ENCODE measurements at regions not wholly inside any gene's neighbourhood (a gene's known extent, or its start where the extent isn't known, plus 50 kb on each side); places are given as distances from the start of the nearest gene placed in this dataset.
"Not testable (repeated sequence)": the region's sequence is repeated elsewhere in the genome, so short reads cannot be mapped to it uniquely, and the experiment has no call there.

DNA sequence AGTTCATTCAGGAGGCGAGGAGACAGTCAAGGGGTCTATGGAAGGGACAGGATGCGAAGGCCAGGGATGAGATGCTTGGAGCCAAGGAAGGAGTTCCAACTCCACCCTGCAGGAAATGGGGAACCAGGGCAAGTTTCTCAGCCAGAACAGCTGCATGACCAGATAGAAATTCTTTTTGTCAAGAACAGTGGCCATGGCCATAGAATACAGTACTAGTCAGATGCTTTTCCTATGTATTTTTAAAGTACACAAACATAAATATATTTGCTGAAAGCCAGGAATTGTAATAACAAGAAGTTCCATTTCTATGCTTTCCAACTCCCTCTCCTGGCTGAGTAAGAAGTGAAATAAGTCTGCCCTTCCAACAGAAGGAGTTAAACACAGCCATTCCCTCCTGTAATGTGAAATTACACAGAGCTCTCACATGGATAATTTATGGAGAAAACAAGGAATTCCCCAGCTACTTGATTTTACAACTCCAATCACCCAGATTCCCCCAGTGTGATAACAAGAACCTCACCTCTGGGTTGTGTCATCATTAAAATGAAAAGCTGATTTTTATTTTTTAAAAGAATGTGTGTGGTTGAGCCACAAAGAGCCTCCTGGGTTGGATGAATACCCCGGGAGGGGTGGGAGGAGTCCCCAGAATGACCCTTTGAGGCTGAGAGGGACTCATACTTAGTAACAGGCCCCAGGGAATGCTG lies 124.6 kb upstream of the ARHGEF3 start:
- DNase-seq (ENCODE audit: low read depth, low spot score) = peak; percentile 93

DNA sequence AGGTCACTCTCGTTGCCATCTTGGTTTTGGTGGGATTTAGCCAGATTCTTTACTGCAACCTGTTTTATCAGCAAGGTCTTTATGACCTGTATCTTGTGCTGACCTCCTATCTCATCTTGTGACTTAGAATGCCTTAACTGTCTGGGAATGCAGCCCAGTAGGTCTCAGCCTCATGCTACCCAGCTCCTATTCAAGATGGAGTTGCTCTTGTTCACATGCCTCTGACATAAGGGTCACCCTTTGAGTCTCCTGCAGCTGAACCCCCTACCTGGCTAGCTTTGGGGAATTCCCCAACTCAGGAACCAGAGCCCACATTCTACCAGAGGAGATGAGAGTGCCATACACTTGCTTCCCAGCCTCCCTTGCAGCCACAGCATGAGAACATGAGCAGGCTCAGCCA lies 123.0 kb upstream of the ARHGEF3 start:
- not testable (repeated sequence) for DNase-seq (ENCODE audit: low read depth, low spot score)

DNA sequence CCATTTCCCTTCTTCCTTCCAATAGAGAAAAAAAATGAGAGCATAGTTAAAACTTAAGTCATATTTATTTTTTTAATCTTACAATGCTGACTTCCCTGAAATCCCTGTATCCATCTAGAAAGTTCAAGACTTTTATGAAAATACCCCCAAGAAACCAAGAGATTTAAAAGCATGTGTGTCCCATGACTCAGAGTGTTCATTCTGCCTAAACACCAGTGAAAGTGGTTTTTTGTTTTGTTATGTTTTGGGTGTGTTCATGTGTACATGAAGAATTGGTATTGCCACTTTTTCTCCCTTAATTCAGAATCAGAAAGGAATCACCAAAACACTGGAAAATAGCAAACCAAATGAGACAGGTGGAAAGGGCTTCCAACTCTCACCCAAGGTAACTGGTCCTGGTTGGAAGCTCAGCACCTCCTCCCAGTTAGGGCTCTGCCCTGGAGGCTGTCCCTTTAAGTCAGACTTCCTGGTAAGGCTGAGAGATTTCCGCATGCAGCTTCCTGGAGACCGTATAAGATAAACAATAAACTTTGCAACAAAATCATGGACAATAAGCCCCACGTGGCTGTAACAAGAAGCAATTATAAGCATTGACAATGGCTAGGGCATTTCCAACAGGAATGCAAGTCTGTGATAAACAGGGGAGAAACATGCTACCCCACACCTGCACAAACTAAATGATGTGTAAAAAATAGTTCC lies 121.9 kb upstream of the ARHGEF3 start:
- DNase-seq (ENCODE audit: low read depth, low spot score) = no peak

DNA sequence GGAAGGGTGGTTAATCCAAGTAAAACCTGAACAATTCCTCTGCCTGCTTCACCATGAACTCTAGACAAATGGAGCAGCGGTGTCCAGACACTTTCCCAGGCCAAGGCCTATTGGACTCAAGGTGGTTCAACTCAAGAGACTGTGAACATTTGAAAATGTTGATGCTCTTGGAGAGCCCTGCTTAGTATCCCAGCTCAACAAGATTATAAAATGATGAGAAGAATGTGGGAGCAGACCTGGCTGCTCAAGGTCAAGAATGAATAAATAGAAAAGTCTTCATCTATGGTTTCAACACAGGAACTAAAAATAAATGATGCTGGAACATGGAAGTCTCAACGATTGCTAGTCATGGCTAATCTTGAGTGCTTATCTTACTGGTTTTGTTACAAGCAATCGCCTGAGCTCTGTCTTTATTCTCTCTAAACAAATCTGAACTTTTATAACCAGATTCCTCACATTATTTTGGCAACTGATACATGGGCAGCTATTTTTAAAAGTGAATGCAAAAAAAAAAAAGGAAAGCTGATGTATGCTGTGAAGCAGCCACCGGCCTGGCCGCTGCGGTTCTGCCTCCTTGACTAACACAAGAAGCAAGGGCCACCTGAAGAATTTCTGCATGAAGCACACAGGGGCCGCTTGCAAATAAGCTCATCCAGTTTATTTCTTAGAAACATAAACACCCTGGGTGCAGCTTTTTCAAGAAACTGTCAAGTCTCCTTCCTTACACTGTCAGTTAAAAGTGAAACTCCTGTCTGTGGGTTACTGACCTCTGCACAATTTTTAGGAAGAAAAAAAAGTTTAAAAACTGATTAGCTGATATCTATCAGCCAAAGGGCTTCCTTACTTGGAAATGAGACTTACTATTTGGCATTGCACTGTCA lies 120.1 kb upstream of the ARHGEF3 start:
- DNase-seq (ENCODE audit: low read depth, low spot score) = peak; percentile 44

DNA sequence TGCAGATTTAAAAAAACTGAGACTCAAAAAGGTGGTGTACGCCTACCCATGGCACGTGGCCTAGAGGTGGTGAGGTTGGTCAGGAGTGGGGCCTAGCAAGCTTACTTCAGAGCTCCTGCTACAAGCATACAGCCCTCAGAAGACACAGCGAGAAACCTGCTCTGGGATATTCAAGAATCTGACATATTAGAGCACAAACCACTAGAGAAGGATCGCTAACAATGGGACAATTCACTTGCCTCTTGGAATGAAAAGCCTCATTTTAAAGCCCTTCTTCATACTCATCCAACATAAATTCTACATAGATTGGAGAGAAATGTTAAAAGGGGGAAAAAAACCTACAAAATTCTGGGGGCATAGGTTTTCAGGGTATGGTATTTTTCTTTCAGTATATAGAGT lies 118.0 kb upstream of the ARHGEF3 start:
- no peak for DNase-seq (ENCODE audit: low read depth, low spot score)

DNA sequence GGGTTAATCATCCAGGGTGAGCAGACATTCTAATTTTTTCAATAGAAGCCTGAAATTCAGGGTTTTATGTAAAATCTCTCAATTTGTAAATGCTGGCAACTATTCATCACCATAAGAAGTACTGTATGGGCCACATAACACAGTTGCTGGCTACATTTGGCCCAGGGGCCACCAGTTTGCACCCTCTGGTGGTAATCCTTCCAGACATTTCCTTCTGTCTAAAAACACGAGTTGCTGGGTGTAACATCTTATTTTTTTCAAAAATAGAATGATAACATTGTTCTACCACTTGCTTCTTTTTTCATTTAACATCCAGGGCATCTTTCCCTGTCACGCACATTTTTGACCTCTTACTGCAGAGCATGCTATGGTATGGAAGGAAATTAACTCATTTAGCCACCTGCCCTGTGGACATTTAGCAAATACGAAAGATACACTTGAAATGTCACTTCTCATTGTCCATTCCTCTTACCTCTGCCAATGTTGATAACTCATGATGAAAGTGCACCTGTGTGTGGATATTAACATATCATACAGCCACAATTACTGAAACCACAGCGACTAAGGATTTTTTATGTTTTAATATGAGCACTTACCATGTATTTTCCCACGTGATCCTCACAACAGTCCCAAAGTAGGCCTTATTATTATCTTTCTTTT lies 117.5 kb upstream of the ARHGEF3 start:
- DNase-seq (ENCODE audit: low read depth, low spot score) = no peak

DNA sequence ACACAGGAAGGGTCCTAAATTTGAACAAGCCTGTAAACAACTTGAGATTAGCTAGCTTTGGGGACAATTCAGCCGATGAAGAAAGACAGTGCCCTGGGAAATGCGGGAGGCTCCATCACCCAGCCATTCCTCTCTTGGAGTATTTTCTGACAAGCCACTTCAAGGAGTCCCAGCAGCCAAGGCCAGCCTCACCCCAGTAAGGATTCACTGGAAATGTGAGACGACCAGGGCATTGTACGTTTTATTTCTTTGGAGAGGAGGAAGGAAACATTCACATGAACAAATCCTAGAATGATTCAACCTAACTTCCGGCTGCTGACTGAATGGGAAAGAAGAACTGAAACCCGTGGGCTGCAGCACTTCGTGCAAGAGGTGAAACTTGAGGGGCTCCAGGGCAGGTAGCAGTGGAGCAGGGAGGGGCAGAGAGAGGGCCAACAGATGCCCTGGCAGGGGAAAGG lies 116.4 kb upstream of the ARHGEF3 start:
- no peak for DNase-seq (ENCODE audit: low read depth, low spot score)

DNA sequence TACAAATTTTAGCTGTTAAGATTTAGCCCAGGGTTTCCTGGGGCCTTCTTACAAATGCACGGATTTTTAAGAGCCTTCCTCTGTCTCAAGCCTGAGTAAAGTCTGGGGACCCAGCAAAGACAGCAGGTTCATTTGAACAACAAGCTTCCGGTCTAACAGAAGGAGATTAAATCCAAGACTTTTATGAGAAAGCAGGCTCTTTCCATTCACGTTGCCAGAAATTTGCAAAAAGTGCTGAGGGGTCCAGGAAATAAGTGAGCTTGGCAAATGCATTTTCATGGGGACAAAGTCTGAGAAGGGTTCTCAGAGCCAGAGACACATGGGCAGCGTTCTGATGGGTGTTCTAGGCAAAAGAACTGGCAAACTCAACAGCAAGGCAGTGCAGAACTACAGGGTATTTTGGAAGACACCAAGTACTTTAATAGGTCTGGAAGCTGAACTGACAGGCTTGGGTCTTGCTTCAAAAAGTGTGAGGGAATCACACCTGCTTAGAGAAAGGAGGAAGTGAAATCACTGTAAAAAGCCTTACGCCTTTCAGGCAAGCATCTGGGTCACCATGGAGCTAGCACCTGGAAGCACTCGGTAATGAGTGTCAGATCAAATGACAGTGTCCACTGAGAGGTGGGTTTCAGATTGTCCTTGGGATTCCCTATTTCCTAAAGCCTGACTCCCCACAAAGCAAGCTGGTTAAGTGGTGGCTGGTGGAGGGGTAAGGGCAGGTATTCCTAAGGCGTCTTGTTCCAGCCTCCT lies 115.8 kb upstream of the ARHGEF3 start:
- DNase-seq (ENCODE audit: low read depth, low spot score) = no peak

DNA sequence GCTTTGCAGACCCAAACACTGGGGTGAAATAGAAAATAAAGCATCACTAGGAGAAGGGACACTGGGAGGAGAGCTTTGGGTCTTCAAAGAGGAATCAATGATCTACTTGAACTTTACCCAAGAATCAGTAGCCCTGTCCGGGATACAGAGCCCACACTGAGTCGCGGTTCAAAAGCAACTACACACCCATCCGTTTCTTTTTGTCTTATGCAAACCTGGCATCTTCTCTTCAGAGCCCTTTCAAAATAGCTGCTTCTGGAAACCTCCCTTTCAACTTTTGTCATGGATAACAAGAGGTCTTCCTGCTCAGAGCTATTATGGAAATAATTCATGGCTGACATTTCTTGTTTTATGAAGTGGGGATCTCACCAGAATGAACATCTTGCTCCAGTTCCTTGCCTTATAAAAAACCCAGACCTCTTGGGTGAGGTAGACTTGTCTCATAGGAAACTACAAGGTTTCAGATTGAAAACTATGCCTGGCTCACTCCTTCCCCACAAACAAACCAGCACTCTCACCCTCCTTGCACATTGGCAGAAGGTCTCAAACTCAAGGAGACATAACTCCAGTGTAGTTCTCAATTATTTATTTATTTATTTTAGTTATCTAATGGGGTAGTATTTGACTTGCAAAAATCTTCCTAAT lies 115.1 kb upstream of the ARHGEF3 start:
- no peak for DNase-seq (ENCODE audit: low read depth, low spot score)

DNA sequence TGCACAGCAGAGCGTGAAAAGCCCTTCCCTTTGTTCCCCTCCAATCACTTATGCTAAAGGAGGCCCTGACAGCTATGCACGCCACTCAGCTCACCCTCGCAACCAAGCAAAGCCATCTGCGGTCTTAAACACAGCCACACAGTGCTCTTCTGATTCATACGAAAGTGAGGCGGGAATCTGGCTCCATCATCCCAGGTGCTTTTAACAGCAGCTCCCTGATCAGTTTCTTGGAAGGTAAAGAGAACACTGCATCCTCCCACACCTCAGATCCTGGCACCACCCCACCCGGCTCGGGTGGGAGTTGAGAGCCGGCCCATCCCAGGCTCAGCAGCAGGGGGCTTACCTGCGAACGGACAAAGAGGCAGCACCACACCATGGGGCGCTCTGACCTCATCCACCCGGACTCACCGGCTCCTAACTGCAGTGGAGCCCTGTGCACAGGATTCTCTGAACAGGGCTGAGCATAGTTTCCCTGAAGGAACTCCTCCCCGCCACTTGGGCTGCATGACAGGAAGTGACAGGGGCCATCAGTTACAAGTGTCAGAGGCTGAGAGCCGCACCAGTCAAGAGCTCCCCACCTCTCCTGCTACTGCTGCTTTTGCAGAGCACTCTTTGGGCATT lies 114.3 kb upstream of the ARHGEF3 start:
- no peak for DNase-seq (ENCODE audit: low read depth, low spot score)

DNA sequence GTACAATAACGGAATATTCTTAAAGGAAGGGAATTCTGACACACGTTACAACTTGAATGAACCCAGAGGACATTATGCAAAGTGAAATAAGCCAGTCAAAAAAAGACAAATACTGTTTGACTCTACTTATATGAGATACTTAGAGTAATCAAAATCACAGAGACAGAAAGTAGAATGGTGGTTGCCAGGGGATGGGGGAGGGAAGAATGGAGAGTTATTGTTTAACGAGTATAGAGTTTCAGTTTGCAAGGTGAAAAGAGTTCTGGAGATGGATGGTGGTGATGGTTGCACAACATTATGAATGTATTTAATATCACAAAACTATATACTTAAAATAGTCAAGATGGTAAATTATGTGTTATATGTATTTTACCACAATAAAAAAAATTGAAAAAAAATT lies 112.9 kb upstream of the ARHGEF3 start:
- DNase-seq (ENCODE audit: low read depth, low spot score) = no peak

DNA sequence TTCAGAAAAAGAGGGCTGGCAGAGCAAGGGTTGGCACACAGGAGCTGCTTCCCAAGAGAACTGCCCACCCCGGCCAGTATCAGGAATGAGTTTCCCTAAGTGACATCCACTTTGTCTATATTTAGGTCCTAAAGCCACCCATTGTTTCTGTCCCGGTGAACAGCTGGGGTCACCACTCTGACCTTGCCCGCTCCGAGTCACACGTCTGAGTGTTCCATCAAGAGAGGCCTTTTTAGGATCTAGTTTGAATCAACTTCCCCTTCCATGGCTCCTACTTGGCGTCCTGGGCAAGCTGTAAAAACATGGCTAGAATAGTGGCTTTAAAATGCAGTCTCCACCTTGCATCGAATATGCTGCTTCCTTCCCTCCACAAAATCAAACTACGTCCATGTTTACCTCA lies 109.6 kb upstream of the ARHGEF3 start:
- DNase-seq (ENCODE audit: low read depth, low spot score) = no peak

DNA sequence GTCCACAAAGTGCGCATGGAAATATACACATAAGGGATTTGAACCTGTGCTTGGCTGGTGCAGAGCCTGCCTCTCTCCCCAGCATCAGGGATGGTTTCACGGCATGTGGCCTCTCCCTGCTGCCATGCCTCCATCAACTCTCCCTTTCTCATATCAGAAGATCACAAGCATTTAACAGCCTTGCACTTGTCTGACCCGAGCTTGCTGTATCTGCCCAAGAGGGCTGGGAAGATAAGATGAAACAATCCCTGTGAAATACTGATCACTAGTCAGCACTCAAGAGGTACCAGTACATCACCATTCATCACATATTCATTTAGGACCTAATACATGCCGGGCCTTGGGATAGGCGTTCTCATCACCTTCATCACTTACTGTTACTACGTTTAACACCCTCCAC lies 107.6 kb upstream of the ARHGEF3 start:
- DNase-seq (ENCODE audit: low read depth, low spot score) = no peak

DNA sequence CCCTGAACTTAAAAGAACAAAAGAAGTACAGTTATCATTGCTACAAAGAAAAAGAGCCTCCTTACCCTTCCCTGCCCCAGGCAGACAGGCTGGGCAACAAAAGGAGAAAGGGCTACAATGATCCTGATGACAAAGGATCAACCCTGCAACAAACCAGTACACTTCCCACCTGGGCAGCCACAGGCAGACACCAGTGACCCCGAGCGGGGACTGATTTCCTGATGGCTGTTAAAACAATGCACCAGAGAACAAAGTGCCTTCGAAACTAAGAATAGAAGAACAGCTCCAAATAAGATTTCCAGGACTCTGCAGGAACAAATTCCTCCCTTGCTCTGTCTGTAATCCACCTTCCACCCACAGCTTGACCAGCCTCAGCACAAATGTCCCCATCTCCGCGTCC lies 106.3 kb upstream of the ARHGEF3 start:
- DNase-seq (ENCODE audit: low read depth, low spot score) = no peak

DNA sequence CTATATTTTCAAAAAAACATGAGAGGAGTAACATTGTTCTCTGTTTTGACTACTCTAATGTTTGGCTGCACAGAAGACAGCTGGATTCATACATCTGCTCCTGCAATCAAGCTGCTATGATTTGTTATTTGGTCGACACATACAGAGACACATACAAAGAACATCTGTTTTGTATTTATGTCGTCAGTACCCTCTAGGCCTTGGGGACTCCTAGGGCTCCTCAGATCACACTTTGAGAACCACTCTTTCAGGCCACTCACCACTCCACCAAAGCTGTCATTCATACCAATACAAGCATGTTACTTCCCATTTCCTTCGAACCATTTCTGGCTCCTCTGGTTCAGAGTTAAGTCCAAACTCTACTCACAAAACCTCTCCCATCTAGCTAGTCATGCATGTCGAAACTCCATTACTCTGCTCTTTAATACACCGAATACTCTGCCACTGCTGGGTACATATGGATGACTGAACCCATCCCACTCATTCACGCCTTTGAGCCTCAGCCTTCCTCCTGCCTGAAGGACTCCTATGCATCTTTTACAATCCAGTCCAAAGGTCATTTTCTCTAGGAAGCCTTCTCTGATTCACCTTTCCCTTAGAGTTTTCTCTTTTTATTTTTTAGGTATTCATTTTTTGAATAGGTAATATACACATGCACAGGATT lies 102.9 kb upstream of the ARHGEF3 start:
- DNase-seq (ENCODE audit: low read depth, low spot score) = no peak

DNA sequence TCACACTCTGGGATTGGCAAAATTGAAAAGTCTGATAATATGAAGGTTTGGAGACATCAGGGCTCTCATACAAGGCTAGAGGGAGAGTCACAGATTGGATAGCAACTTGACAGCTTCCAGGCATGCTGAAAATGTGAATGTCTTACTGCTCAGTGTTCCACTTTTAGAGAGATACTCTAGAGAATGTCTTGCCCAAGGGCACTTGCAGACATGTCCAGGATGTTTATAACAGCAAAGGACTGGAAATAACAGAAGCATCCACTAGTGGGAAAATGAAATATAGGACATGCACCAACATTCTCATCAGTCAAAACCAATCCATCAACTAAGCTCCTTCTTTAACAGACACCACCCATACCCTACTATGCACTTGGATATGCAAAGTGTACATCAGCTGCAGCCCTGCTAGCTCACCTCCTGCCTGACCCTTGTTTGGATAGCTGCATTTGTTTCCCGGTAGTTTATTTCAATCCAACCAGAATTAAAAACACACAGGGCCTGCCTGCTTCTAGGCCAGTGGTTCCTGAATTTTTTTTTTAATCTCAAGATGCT lies 101.6 kb upstream of the ARHGEF3 start:
- no peak for DNase-seq (ENCODE audit: low read depth, low spot score)

DNA sequence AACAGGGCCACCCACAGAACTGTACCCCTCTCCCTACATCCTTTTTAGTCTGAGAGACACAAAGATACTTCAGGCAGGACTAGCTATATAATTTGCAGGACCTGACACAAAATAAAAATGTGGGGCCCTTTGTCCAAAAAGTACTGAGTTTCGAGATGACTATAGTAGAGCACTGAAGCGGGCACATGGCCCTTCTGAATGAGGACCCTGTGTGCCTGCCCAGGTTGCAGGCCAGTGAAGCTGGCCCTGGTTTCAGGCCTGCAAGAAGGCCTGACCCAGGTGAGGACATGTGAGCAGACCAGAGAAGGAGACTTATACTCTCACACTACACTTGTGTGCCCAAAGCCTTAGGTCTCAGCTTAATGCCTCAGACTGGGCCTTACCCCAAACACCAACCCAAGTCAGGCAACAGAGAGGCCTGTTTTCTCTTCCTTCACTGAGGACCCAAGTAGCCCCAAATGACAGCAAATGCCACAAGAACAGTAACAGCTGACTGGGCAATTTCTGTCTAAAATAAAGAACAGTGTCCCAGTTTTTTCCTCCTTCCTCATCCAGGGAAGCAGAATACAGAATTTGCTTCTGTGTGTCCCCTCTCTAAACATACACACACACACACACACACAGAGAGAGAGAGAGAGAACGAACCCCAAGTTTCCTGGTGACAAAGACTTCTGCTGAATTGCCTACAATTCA lies 100.9 kb upstream of the ARHGEF3 start:
- DNase-seq (ENCODE audit: low read depth, low spot score) = no peak

DNA sequence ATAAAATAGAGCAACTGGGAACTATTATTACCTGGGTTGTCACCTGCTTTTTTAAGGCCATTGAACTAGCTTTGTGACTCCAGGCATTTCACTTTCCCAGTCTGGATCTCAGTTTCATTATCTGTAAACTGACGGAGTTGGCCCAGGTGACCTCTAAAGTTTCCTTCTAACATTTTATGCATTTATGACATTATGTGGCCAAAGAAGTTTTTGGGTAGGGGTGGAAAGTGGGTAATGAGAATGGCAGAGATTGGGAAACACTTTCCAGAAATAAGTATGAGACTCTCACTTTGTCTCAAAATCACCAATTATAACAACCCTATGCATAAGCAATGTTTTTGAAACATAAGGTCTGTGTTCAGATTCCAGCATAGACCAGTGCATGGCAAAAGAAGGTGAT lies 99.1 kb upstream of the ARHGEF3 start:
- DNase-seq (ENCODE audit: low read depth, low spot score) = no peak

DNA sequence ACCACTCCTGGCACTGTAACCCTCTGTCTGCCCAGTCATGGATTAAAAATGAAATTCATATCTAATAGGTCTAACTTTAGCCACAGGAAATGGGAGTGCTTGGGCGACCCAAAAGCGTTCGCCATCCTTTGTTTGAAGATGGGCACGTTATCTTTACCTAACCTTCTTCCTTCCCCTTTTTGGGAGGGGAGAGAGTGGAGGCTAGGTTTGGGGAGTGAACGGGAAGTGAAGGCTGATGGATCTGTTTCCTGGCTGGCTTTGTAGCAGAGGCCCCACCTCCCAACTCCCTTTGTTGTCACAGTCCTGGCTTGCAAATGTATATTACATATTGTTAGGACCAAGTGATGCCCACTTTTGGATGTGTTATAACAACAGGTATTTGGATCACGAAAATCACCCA lies 98.1 kb upstream of the ARHGEF3 start:
- DNase-seq (ENCODE audit: low read depth, low spot score) = no peak
